Esophagus muscularis mucosa (tissue), 3 donors: ENCODE measurements at regions not wholly inside any gene's neighbourhood (a gene's known extent, or its start where the extent isn't known, plus 50 kb on each side); places are given as distances from the start of the nearest gene placed in this dataset.

Experiments
- POLR2A ChIP-seq: fragments of 450-650 bp; IDR thresholded peaks from one replicate; pipeline ENCODE4 v1.6.1; 2017; ENCODE audit warnings: antibody characterized with exemption, moderate library complexity, mild to moderate bottlenecking, low read depth
- POLR2AphosphoS5 ChIP-seq, 2 donors: sonication (generic); formaldehyde crosslinking; IDR thresholded peaks; one replicate each; pipeline ENCODE4 v1.6.1; 2017; ENCODE audit warnings: antibody characterized with exemption in 2 of 2
- TF ChIP-seq, protein P1 (sequence below), 3 experiments: fragments of 200-600 bp in 2 of 3; fragments of 450-650 bp in 1 of 3; sonication (generic) in 2 of 3; IDR thresholded peaks; one replicate each; pipeline ENCODE4 v1.5.1; 2017 to 2019; ENCODE audit warnings: antibody characterized with exemption in 3 of 3, mild to moderate bottlenecking in 2 of 3, moderate library complexity in 1 of 3

DNA sequence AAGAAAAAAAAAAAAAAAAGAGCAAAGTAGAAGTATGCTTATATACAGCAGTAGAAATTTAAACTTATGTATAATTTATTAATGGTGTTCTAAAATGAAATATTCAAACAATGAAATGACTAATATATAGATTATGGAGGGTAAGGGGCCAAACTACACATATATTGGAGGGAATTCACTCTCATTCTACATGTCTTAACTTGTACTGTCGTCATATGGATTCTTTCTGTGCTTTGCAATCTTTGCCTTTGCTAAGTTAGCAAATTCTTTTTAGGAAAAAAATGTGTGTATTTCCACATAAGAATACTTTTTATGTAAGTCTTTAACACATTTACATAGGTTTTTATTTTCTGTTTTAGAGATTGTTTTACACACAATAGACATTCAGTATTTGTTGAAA is 118.9 kb upstream of the MBNL1 start:
- TF ChIP-seq, protein P1, sequence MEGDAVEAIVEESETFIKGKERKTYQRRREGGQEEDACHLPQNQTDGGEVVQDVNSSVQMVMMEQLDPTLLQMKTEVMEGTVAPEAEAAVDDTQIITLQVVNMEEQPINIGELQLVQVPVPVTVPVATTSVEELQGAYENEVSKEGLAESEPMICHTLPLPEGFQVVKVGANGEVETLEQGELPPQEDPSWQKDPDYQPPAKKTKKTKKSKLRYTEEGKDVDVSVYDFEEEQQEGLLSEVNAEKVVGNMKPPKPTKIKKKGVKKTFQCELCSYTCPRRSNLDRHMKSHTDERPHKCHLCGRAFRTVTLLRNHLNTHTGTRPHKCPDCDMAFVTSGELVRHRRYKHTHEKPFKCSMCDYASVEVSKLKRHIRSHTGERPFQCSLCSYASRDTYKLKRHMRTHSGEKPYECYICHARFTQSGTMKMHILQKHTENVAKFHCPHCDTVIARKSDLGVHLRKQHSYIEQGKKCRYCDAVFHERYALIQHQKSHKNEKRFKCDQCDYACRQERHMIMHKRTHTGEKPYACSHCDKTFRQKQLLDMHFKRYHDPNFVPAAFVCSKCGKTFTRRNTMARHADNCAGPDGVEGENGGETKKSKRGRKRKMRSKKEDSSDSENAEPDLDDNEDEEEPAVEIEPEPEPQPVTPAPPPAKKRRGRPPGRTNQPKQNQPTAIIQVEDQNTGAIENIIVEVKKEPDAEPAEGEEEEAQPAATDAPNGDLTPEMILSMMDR (IDR thresholded peaks at IDR 0.05), result no peak
- TF ChIP-seq POLR2A (no peak), POLR2AphosphoS5 (IDR thresholded peaks at IDR 0.05) (no peak)
